Common myeloid progenitor, CD34-positive (primary cell): ENCODE measurements at regions not wholly inside any gene's neighbourhood (a gene's known extent, or its start where the extent isn't known, plus 50 kb on each side); places are given as distances from the start of the nearest gene placed in this dataset.
"Not testable (repeated sequence)": the region's sequence is repeated elsewhere in the genome, so short reads cannot be mapped to it uniquely, and the experiment has no call there.

ENCODE experiments used
- CTCF ChIA-PET: fragments of 350-600 bp; sonication (Branson Sonifier 250); formaldehyde crosslinking; loops from one replicate; lab custom pipeline; 2021; ENCODE audit warnings: antibody characterized with exemption; lab: Charles Lee
- POLR2A ChIA-PET: fragments of 350-600 bp; sonication (Branson Sonifier 250); formaldehyde crosslinking; loops from one replicate; lab custom pipeline; 2021; ENCODE audit warnings: antibody characterized with exemption; lab: Charles Lee
- DNase-seq, 3 donors: peaks; one replicate each; pipeline versions ENCODE4 v3.0.0 to v3.0.0-alpha.2; 2013
- H3K27ac ChIP-seq, 2 experiments: 1 replicate in 1 of 2; 2 replicates in 1 of 2; pipeline ENCODE4 v1.7.0; 2013; ENCODE audit warnings: inconsistent platforms in 2 of 2, low read length in 2 of 2, mild to moderate bottlenecking in 2 of 2, low read depth in 1 of 2, moderate library complexity in 1 of 2; ENCODE audit not compliant: severe bottlenecking in 2 of 2, insufficient read depth in 1 of 2, poor library complexity in 1 of 2
- H3K27me3 ChIP-seq, 5 experiments: replicated peaks in 2 of 5; 1 replicate in 3 of 5; 2 replicates in 2 of 5; pipeline versions ENCODE4 v1.6.1 to v1.7.0; 2013; ENCODE audit warnings: low read length in 4 of 5, mild to moderate bottlenecking in 2 of 5, moderate library complexity in 2 of 5, inconsistent platforms in 1 of 5; ENCODE audit not compliant: insufficient read depth in 5 of 5, control insufficient read depth in 4 of 5
- H3K36me3 ChIP-seq, 4 experiments: 1 replicate in 2 of 4; 2 replicates in 2 of 4; pipeline versions ENCODE4 v1.6.1 to v1.7.0; 2013; ENCODE audit warnings: low read length in 3 of 4, control low read depth in 1 of 4, mild to moderate bottlenecking in 1 of 4; ENCODE audit not compliant: control insufficient read depth in 4 of 4, insufficient read depth in 4 of 4
- H3K4me1 ChIP-seq, 4 experiments: 1 replicate in 3 of 4; 2 replicates in 1 of 4; pipeline versions ENCODE4 v1.6.1 to v1.7.1; 2013; ENCODE audit warnings: low read length in 3 of 4, mild to moderate bottlenecking in 3 of 4, control low read depth in 1 of 4, inconsistent platforms in 1 of 4, moderate library complexity in 1 of 4; ENCODE audit not compliant: control insufficient read depth in 4 of 4, insufficient read depth in 4 of 4; ENCODE audit errors: control extremely low read depth in 1 of 4
- H3K4me3 ChIP-seq, 7 experiments: 1 replicate in 4 of 7; 2 replicates in 3 of 7; pipeline versions ENCODE4 v1.5.1 to v1.7.0; 2013; ENCODE audit warnings: mild to moderate bottlenecking in 7 of 7, low read length in 6 of 7, moderate library complexity in 6 of 7, inconsistent platforms in 2 of 7, low read depth in 2 of 7, control low read depth in 1 of 7; ENCODE audit not compliant: insufficient read depth in 4 of 7, control insufficient read depth in 1 of 7; ENCODE audit errors: extremely low read depth in 1 of 7
- H3K9me3 ChIP-seq, 5 experiments: 1 replicate in 4 of 5; 2 replicates in 1 of 5; pipeline versions ENCODE4 v1.6.1 to v1.7.1; 2013; ENCODE audit warnings: low read length in 4 of 5, mild to moderate bottlenecking in 2 of 5, inconsistent platforms in 1 of 5, low read depth in 1 of 5, moderate library complexity in 1 of 5; ENCODE audit not compliant: control insufficient read depth in 4 of 5, insufficient read depth in 2 of 5; ENCODE audit errors: control extremely low read depth in 1 of 5
- WGBS: methylation state at CpG from one replicate; pipeline ENCODE4 v1.1.5; 2013; ENCODE audit not compliant: insufficient coverage; 5-methylcytosine and 5-hydroxymethylcytosine counted together

DNA sequence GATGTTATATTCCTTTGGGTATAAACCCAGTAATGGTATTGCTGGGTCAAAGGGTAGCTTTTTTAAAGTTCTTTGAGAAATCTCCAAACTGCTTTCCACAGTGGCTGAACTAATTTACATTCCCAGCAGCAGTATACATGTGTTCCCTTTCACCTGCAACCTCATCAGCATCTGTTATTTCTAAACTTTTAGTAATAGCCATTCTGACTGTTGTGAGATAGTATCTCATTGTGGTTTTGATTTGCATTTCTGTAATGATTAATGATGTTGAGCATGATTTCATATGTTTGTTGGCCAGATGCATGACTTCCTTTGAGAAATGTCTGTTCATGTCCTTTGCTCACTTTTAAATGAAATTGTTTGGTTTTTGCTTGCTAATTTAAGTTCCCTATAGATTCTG, 553.1 kb downstream of the SLCO4C1 start:
- H3K36me3 ChIP-seq, H3K4me1 ChIP-seq, POLR2A ChIA-PET, DNase-seq, CTCF ChIA-PET, H3K9me3 ChIP-seq, H3K27me3 ChIP-seq, H3K4me3 ChIP-seq, H3K27ac ChIP-seq: not testable (repeated sequence)

DNA sequence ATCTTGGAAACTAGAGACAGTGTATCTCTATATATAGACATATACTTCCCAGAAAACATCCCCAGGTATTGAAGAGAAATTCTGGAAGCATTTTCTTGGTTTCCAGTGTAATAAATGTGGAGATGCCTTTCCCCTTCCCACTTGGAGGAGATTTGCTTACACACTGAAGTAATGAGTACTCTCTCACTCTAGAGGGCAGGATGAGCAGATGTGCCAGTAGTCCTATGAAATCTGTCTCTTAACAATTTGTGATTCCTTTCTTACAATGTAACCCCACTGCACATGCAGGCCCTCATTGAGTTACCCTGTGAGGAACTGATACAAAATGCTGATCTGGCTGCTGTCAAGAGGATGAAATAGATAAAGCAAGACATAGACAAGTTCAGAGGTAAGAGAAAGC, 567.2 kb downstream of the SLCO4C1 start:
- Histone ChIP-seq H3K4me1 (no peaks in the 10 kb centered on the region), H3K36me3 (no peaks in the 10 kb centered on the region), H3K9me3 (no peaks in the 10 kb centered on the region), H3K27me3 (no peaks in the 10 kb centered on the region), H3K27ac (no peak overlapping the region), H3K4me3 (no peak overlapping the region)
- DNase-seq, result no peak
- CTCF ChIA-PET, result no interaction called here
- POLR2A ChIA-PET, result no interaction called here

DNA sequence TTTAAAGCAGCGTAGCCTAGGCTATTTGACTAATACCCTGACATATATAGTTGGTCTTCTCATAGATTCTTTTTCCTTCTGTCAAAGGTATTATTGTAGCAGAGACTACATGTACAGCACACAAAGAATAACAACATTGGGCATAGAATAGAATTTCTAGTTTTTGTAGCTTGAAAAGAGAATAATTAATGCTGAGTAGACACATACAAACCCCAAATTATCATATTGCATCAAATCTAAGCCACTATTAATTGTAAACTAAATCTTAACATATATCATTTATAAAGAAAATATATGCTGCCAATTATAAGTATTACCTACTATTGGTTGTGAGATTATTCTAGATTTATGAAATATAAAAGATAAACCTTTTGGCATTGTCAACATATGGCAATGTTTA, 574.5 kb downstream of the SLCO4C1 start:
- POLR2A ChIA-PET, result no interaction called here
- DNase-seq, result no peak
- no peak overlapping the region for H3K4me3 ChIP-seq
- H3K27me3 ChIP-seq, result no peaks in the 10 kb centered on the region
- CTCF ChIA-PET, result no interaction called here
- no peaks in the 10 kb centered on the region for H3K4me1 ChIP-seq
- WGBS, result no CpG with 5 or more reads among the region's 1 CpG
- H3K9me3 ChIP-seq, result no peaks in the 10 kb centered on the region
- H3K36me3 ChIP-seq, result no peaks in the 10 kb centered on the region
- no peak overlapping the region for H3K27ac ChIP-seq

DNA sequence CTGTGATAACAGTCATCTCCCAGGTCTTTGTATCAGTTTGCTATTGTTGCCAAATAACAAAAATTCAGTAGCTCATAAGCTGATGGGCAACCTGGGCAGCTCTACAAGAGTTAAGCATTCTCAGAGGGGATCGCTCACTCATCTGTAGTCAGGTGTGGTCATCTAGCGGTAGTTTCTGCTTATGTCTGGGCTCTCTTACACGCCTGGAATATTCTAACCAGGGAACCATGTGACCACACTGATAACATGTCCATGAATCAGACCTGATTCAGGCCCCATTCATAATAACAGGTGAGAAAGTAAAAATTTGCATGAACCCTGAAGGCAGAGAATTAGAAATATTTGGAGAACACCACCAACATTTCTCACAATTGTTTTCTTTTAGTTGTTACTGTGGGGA, 576.1 kb downstream of the SLCO4C1 start:
- Histone ChIP-seq H3K9me3 (peaks cover 0 to 3% (median 0%) of the 10 kb centered on the region in 5 experiments), H3K4me1 (no peaks in the 10 kb centered on the region), H3K36me3 (no peaks in the 10 kb centered on the region), H3K4me3 (no peak overlapping the region), H3K27ac (no peak overlapping the region), H3K27me3 (no peaks in the 10 kb centered on the region)
- CTCF ChIA-PET, result no interaction called here
- POLR2A ChIA-PET, result no interaction called here
- WGBS, result 96% methylated on average over 2 of the region's 3 CpGs
- DNase-seq, result no peak

DNA sequence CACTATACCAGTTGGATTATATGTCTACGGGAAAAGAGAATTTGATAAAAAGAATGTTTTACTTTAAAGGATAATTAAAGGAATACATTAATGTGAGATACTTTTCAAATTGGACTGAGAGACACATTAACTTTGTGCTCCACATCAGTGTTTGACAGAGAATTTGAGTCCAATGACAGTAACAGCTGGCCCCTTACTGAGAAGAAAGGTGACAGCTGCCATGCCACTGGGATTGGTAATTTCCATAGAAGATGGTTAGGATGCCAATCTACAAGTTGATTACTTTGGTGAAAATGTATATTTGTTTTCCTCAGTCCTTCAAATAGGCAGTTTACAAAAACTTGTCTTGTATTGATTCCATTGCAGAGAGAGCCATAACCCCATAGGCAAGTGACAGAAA, 578.4 kb downstream of the SLCO4C1 start:
- peaks cover 0 to 3% (median 0%) of the 10 kb centered on the region in 5 experiments for H3K9me3 ChIP-seq
- POLR2A ChIA-PET, result no interaction called here
- H3K36me3 ChIP-seq, result no peaks in the 10 kb centered on the region
- H3K4me3 ChIP-seq, result no peak overlapping the region
- no peaks in the 10 kb centered on the region for H3K27me3 ChIP-seq
- no CpG with 5 or more reads among the region's 1 CpG for WGBS
- CTCF ChIA-PET, result no interaction called here
- DNase-seq, result no peak
- no peak overlapping the region for H3K27ac ChIP-seq
- H3K4me1 ChIP-seq, result no peaks in the 10 kb centered on the region

DNA sequence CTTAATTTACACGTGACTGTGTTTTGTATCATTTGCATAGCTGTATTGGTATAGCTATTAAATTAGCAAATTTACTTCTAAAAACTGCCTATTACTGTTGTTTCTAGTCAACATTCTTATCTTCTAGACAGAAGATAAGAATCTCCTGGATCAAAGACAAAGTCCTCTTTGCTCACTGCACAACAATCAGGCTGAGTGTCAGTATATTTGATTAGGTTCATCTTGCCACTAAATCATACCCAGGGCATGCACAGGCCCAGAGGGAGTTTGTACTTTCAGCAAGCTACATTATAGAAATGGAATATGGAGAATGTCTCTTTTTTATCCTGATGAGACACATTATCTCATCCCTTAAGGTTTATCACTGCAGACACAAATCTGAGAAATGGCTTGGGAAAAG, 579.1 kb downstream of the SLCO4C1 start:
- DNase-seq, result no peak
- ChIA-PET CTCF (no interaction called here), POLR2A (no interaction called here)
- Histone ChIP-seq H3K36me3 (no peaks in the 10 kb centered on the region), H3K4me3 (no peak overlapping the region), H3K4me1 (no peaks in the 10 kb centered on the region), H3K27me3 (no peaks in the 10 kb centered on the region), H3K9me3 (peaks cover 0 to 3% (median 0%) of the 10 kb centered on the region in 5 experiments), H3K27ac (no peak overlapping the region)
- WGBS, result no CpG with 5 or more reads among the region's 1 CpG

DNA sequence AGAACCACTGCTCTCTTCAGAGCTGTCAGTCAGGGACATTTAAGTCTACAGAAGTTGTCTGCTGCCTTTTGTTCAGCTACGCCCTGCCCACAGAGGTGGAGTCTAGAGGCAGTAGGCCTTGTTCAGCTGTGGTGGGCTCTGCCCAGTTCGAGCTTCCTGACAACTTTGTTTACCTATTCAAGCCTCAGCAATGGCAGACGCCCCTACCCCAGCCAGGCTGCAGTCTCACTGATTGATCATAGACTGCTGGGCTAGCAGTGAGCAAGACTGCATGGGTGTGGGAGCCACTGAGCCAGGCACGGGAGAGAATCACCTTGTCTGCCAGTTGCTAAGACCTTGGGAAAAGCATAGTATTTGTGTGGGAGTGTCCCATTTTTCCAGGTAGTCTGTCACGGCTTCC, 580.3 kb downstream of the SLCO4C1 start:
- H3K27me3 ChIP-seq, POLR2A ChIA-PET, H3K4me1 ChIP-seq, H3K27ac ChIP-seq, H3K36me3 ChIP-seq, DNase-seq, H3K9me3 ChIP-seq, CTCF ChIA-PET, H3K4me3 ChIP-seq: not testable (repeated sequence)
- 74% methylated on average over 3 of the region's 5 CpGs for WGBS

DNA sequence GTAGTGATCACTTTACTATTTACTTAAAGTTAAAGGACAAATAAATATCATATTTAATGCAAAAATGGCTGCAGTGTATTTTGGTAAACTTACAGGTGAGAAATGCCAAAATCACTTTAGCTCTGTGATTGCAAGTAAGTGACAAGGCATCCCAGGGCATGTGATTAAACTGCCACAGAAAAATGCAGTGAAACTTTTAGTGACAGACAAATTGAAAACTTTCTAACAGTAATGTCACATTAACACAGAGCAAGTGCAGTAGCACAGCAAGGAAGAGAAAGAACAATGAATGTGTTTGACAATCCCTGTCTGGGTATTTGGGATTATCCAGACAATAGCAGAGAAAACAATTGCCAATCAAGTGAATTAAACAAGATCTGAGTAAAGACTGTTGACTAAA, 606.8 kb downstream of the SLCO4C1 start:
- no peak for DNase-seq
- no peak overlapping the region for H3K4me3 ChIP-seq
- no peaks in the 10 kb centered on the region for H3K36me3 ChIP-seq
- H3K4me1 ChIP-seq, result no peaks in the 10 kb centered on the region
- H3K27me3 ChIP-seq, result no peaks in the 10 kb centered on the region
- ChIA-PET CTCF (interaction anchor here (2.0 kb wide), 1 partner anchor 11 kb away, joined by 9 read pairs; no protein-coding TSS in a partner anchor), POLR2A (no interaction called here)
- no peaks in the 10 kb centered on the region for H3K9me3 ChIP-seq
- no peak overlapping the region for H3K27ac ChIP-seq
